MCF 10A (cell line): ENCODE measurements at regions not wholly inside any gene's neighbourhood (a gene's known extent, or its start where the extent isn't known, plus 50 kb on each side); places are given as distances from the start of the nearest gene placed in this dataset.

Experiments used
- BruUV-seq: library from RNA; stranded (reverse); fragments of 400-500 nt; replicated peaks from 2 replicates; lab custom pipeline; 2021; lab: Mats Ljungman, UMichigan
- CTCF ChIA-PET: fragments of 300-600 bp; sonication (Branson Sonifier 250); formaldehyde crosslinking; extraction: SDS; loops from one replicate; lab custom pipeline; 2021; ENCODE audit warnings: antibody characterized with exemption, inconsistent platforms; lab: Yijun Ruan, JAX
- POLR2A ChIA-PET: fragments of 300-600, 350-650 bp; sonication (Branson Sonifier 250); formaldehyde crosslinking; extraction: SDS; loops from one replicate; lab custom pipeline; 2020; ENCODE audit warnings: antibody characterized with exemption, inconsistent platforms; lab: Yijun Ruan, JAX
- DNase-seq: peaks from one replicate; pipeline ENCODE4 v3.0.0-alpha.2; 2018; ENCODE audit not compliant: unreplicated experiment
- H3K27ac Mint-ChIP-seq: one replicate; pipeline ENCODE4 v1.8.0; 2022; ENCODE audit warnings: mild to moderate bottlenecking, low read depth, mixed read lengths; ENCODE audit not compliant: unreplicated experiment
- H3K27me3 Mint-ChIP-seq: one replicate; pipeline ENCODE4 v1.8.0; 2022; ENCODE audit warnings: mixed read lengths; ENCODE audit not compliant: insufficient read depth, unreplicated experiment
- H3K36me3 Mint-ChIP-seq: one replicate; pipeline ENCODE4 v1.8.0; 2022; ENCODE audit warnings: mild to moderate bottlenecking, moderate library complexity, mixed read lengths; ENCODE audit not compliant: insufficient read depth, unreplicated experiment
- H3K4me1 Mint-ChIP-seq: one replicate; pipeline ENCODE4 v1.8.0; 2022; ENCODE audit warnings: mixed read lengths; ENCODE audit not compliant: insufficient read depth, unreplicated experiment
- H3K4me3 Mint-ChIP-seq: one replicate; pipeline ENCODE4 v1.8.0; 2022; ENCODE audit warnings: mild to moderate bottlenecking, moderate library complexity, mixed read lengths; ENCODE audit not compliant: unreplicated experiment
- H3K9me3 Mint-ChIP-seq: one replicate; pipeline ENCODE4 v1.8.0; 2022; ENCODE audit warnings: mixed read lengths; ENCODE audit not compliant: unreplicated experiment
- CTCF ChIP-seq: fragments of 200-600 bp; IDR thresholded peaks from one replicate; pipeline ENCODE4 v1.8.0; 2022; ENCODE audit warnings: antibody characterized with exemption, mild to moderate bottlenecking; ENCODE audit not compliant: unreplicated experiment
- intact Hi-C: fragments of 100-400 bp; cut with micrococcal nuclease; formaldehyde crosslinking; loops from 2 replicates; pipeline ENCODE4 v1.14.1; 2022

GRCh38 chr2:8539743-8540551 is 141.9 kb upstream of the ID2 start:
- H3K27me3 Mint-ChIP-seq, result no peaks in the 10 kb centered on the region
- no peak for TF ChIP-seq CTCF
- H3K27ac Mint-ChIP-seq, result no peak overlapping the region
- POLR2A ChIA-PET, result no interaction called here
- H3K4me1 Mint-ChIP-seq, result no peaks in the 10 kb centered on the region
- no TSS peak for BruUV-seq
- intact Hi-C loops, result no loop called here
- CTCF ChIA-PET, result interaction anchor here (0.6 kb wide), 1 partner anchor 10 kb away, joined by 4 read pairs; no protein-coding TSS in a partner anchor
- peaks cover 7% of the 10 kb centered on the region for H3K9me3 Mint-ChIP-seq
- no peaks in the 10 kb centered on the region for H3K36me3 Mint-ChIP-seq
- no peak for DNase-seq
- no peak overlapping the region for H3K4me3 Mint-ChIP-seq

GRCh38 chr2:8540552-8541055 is 141.3 kb upstream of the ID2 start:
- Mint-ChIP-seq H3K4me3 (no peak overlapping the region), H3K27ac (no peak overlapping the region)

GRCh38 chr2:8541223-8541622 is 140.6 kb upstream of the ID2 start:
- H3K9me3 Mint-ChIP-seq, result peaks cover 7% of the 10 kb centered on the region

More at GRCh38 chr2:8540552-8541055, 141.3 kb upstream of the ID2 start:
- intact Hi-C loops, result no loop called here
- Mint-ChIP-seq H3K36me3 (no peaks in the 10 kb centered on the region), H3K9me3 (peaks cover 7% of the 10 kb centered on the region), H3K27me3 (no peaks in the 10 kb centered on the region), H3K4me1 (no peaks in the 10 kb centered on the region)
- CTCF ChIA-PET, result interaction anchor here (0.6 kb wide), 1 partner anchor 9 kb away, joined by 4 read pairs; no protein-coding TSS in a partner anchor
- no peak for DNase-seq
- BruUV-seq, result no TSS peak
- no peak for TF ChIP-seq CTCF
- POLR2A ChIA-PET, result no interaction called here

More at GRCh38 chr2:8541223-8541622, 140.6 kb upstream of the ID2 start:
- Mint-ChIP-seq H3K27me3 (no peaks in the 10 kb centered on the region), H3K36me3 (no peaks in the 10 kb centered on the region), H3K4me3 (no peak overlapping the region), H3K4me1 (no peaks in the 10 kb centered on the region), H3K27ac (no peak overlapping the region)
- no peak for DNase-seq
- TF ChIP-seq CTCF, result no peak
- CTCF ChIA-PET, result no interaction called here
- BruUV-seq, result no TSS peak
- intact Hi-C loops, result no loop called here
- POLR2A ChIA-PET, result no interaction called here
